Fibroblast of skin of left quadriceps (primary cell): ENCODE measurements at regions not wholly inside any gene's neighbourhood (a gene's known extent, or its start where the extent isn't known, plus 50 kb on each side); places are given as distances from the start of the nearest gene placed in this dataset.

Source experiments
- DNase-seq, 2 experiments: peaks; one replicate each; pipeline ENCODE4 v3.0.0-alpha.2; 2013; ENCODE audit warnings: low read depth in 2 of 2

DNA sequence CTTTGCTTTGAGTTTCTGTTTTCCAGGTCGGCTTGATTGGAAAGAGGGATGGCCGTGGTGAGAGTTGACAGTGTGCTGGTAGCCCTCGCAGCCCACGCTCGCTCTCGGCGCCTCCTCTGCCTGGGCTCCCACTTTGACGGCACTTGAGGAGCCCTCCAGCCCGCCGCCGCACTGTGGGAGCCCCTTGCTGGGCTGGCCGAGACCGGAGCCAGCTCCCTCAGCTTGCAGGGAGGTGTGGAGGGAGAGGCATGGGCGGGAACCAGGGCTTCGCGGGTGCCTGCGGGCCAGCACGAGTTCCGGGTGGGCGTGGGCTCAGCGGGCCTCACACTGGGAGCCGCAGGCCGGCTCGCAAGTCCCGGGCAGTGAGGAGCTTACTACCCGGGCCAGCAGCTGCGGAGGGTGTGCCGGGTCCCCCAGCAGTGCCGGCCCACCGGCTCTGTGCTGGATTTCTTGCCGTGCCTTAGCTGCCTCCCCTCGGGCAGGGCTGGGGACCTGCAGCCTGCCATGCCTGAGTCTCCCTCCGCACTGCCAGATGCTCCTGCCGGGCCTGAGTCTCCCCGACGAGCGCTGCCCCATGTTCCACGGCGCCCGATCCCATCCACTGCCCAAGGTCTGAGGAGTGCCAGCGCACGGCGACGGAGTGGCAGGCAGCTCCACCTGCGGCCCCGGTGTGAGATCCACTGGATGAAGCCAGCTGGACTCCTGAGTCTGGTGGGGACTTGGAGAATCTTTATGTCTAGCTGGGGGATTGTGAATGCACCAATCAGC, 166.4 kb upstream of the FAT1 start:
- no peak for DNase-seq

DNA sequence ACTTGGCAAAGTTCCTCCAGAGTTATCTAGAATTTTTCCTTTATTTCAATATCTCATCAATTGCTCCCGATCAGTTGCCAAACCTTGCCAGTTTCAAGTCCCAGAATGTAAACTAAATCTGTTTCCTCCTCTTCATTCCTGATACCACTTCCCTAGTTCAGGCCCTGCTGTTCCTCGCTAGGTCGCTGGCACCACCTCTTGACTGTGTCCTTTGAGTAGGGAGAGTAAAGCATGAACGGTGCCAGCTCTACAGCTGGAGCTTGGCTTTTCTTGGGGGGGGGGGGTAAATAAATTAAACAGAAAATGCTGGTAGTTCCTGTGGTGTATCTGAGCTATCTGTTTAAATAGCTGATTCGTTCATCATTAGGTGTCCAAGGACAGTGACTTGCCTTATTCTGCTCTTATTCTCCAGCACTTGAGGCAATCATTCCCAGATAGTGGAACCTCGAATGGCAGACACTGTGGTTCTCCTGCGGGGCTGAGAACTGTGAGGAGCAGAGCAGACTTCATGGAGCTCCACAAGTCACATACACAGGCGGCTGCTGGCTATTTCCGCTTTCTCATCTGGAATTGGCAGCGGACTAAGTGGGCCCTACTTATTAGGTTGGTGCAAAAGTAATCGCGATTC, 168.3 kb upstream of the FAT1 start:
- no peak for DNase-seq

DNA sequence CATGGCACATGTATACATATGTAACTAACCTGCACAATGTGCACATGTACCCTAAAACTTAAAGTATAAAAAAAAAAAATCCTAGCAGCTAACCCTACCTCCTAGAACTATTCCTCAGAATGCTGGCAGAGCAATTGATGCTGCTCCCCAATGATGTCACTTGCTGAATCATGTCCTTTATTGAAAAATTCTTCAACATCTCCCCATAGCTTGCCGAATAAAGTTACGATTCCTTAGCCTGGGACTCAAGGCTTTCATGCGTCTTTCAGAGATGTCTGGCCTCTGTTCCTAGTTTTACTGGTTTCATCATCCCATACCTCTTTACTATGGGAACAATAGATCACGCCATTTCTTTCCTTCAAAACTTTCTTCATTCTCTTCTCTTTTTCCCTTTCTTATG, 174.7 kb upstream of the FAT1 start:
- DNase-seq = no peak

DNA sequence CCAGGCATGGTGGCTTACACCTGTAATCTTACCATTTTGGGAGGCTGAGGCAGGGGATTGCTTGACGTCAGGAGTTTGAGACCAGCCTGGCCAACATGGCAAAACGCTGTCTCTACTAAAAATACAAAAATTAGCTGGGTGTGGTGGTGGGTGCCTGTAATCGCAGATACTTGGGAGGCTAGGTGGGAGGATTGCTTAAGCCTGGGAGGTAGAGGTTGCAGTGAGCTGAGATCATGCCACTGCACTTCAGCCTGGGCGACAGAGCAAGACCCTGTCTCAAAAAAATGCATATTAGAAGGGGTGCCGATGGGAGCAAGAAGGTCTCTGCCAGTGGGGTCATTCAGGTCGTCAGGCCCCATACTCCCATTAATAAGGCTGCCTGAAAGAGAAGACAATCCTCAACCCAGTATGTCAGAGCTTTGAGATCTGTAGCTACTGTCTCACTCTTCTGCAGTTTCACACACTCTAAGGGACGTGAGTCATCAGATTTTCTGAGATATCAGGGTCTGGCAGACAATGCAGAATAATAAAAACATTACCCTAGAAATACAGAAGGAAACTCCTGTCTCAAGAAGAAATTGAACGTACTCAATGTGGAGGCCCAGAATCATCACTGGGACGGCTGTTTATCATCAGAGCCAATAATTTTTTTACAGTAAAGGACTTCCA, 176.7 kb upstream of the FAT1 start:
- DNase-seq = peak; percentile 31 to 46

DNA sequence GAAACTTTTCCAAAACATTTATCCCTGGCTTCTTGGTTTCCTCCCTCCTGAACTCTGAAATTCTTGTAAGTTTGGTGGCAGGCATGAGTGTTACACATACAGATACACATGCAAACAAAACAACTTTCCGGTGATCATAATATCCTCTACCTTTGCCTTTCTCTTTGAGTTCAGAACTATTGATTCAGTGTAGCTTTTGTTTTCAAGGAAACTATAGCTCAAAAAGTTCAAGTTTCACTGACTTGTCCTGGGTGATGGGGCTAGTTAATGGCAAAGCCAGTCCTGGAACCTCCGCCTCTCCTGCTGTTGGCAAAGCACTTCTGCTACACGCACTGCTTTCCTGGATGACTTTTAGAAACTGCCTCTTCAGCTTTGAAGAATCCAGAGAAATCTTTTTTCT, 177.3 kb upstream of the FAT1 start:
- DNase-seq = no peak

DNA sequence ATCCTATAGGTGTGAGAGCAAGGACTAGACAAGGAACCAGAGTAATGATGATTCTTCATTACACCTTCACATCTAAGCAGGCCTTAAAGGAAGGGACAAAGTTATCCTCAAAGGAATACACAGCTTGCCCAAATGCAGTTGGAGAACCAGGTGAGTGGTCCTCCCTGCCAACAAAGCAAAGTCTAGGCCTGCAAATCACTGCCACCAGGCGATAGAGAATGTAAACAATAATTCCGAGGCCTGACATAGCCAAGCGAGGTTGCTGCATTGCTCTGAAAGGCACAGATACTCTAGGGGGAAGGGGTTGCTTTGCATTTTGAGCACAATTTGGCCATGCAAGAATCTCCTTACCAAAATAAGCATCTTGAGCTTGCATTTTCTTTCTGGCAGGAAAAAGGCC, 178.2 kb upstream of the FAT1 start:
- DNase-seq = no peak

DNA sequence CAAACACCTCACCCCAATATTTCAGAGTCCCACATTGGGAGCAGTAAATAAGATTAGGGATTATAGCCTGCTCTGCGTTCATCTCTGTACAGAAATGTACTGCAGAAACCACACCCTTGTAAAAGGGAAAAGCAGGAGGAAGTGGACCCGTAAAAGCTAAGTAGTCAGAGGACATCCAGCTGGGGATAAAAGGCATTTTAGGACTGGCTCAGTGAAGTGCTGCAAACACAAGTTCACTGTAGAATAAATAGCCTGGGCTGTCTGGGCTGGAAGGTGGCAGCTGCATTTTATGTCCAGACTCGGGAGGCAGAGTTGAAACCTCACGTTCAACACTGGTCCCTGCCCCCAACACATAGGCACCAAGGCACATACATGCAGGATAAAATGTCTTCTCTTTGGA, 178.7 kb upstream of the FAT1 start:
- DNase-seq = no peak

DNA sequence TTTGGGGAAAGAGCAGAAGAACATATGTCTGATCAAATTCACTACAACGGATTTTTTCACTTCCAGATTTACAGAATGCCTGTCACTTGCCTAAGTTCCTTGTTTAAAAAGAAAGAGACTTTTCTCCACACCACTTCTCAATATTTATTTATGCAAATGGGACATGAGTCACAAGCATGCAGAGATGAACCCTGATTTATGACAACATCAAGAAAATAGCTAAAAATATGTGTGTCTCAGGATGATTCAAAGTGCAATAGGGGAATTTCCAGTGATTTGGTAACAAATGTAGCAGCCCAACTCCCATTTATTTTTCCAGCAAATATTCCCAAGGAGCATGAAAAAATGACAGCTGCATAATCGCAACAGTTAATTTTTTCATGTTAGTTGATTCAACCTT, 180.4 kb upstream of the FAT1 start:
- DNase-seq = peak; percentile 78 to 80

DNA sequence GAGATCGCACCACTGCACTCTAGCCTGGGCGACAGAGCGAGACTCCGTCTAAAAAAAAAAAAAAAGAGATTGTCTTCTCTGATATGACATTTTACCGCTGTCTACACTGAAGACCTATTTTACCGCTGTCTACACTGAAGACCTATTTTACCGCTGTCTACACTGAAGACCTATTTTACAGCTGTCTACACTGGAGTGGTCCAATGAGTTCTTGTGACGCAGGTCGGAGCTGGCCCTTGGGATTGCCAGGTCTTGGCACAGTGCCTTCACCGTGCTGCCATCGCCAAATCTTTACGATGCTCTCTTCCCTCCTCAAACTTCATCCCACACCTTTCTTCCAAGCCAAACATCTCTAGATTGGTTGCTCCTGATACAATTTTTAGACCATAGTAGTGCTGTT, 183.1 kb upstream of the FAT1 start:
- no peak for DNase-seq

DNA sequence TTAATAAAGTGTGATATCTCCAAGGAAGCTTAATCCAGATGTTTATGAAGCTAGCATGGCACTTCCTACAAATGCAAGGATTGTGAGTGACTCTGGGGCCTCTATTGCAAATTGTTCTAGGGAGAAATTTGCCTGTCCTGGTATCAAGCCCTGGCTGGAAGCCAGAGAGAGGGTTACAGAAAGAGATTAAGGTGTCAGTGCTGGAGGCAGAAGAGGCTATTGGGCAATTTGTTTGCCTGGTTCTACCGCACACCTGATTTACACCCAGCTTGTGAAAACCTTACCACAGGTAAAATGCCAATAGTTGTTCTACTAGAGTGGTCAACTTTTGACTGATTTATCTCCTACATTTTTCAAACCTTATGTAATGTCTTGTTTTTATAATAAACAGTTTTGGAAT, 186.7 kb upstream of the FAT1 start:
- no peak for DNase-seq

DNA sequence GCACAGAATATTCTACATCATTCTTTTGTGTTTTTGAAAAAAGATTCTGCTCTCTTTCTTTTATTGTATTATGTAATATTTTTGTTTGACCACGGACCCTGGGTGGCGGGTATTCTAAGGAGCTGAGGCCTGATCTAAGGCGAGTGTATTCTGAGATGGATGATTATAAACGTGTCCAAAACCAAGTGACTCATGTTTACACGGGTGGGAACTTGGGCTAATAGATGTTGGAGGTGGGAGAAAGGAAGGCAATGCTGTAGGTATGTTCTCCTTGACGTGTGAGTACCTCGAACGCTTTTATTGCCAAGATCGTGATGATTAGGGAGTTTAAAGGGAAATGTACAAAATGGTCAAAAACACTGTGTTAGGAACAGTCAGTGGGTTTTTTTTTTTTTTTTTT, 188.9 kb upstream of the FAT1 start:
- DNase-seq = no peak

DNA sequence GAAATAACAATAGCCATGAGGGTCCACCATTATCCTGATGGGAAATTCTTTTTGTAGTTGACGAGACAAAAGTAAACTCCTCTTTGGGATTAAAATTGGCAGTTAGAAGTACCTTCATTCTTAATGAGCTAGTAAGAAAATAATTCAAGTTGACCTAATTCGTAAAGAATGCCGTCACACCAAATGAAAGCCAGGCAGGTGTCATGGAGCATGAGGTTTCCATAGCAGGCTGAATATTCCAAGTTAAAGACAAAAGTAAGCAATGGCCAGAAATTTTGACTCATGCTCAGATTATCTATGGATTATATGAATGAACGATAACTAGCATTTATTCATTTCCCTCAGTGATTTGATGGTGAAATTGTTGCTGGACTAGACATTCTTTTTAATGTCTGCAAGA, 192.2 kb upstream of the FAT1 start:
- no peak for DNase-seq

DNA sequence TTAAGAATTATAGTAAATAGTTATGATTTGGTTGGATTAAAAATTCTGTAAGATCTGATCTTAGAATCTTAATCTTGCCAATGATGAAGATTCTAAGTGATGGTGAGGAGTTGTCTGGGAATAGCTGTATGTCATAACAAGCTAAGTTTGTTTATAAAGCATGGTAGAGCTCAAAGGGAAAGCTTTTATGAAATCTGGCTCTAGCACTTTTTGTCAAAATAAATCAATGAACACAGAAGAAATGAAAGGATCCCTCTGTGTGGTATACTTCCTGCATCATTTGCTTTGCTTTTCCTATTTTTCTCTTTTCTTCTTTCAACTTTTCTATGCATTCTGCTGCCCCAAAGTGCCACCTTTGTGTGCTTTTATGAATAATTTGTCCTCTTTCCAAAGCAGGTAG, 193.5 kb upstream of the FAT1 start:
- no peak for DNase-seq

DNA sequence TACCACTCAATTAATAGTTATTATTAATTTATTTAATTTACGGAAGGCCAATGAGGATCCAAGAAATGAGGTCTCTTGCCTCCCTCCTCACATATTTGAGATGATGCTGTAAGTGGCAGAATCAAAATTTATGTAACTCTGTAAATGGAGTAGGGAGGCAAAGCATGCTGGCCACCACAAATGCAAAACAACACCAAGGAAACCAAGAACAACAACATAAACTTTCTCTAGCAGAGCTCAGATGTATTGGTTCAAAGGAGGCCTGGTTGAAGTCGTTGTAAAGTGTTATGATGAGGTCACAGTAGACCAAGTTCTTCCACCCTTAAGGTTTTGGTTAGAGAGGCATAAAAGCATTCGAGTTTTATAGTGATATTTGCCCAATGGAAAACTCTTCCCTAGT, 194.8 kb upstream of the FAT1 start:
- DNase-seq = no peak

DNA sequence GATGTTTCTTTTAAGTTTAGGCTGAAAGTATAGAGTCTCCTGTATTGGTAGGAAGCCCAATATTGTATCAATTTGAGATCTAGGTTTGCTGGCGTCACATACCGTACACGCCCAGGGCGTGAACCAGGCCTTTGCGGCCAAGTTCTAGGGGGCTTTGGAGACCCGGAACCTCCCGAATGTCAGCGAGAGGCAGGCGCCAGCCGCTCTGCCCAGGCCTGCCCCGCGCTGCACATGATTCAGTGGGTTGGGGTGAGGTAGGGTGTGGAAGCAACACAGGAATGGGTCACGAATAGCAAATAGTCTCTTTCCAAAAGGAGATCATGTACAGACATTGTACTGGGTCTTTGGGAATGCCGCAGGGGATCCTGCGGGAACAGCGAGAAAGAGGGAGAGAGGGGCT, 195.7 kb upstream of the FAT1 start:
- DNase-seq = no peak

DNA sequence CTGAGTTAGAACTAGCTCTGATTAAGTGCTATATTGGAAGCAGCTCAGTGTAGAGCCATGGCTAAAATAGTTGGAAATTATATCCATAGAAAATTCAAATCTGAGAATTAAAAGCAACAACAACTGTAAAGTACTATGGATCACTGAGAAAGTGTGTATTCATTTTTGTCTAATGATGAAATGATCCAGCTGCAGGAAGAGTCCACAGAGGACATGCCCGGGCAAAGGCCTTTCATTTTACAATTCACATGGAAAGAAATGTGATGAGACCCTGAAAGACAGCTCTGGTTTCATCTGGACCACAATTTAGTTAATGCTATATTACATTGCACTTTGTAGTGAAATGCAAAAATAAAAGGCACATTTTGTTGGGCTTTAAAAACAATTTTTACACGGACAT, 196.8 kb upstream of the FAT1 start:
- DNase-seq = peak in 1 of 2 experiments; percentile 24

DNA sequence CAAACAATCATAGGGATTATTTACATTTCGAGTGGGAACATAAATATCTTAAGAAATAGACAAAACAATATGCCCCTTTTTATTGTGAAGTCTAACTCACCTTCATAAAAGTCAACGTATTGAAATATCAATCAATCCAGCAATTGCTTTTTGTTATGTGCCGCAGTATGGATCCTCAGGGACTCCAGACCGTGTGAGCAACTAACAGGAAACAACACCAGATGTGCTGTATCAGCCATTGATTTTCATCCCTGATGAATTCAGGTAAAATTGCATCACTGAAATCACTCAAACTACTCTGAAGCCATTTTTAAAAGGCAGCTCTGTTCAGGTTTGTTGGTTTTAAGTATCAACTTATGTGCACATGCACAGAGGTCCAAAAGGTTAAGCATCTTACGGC, 197.3 kb upstream of the FAT1 start:
- DNase-seq = no peak

DNA sequence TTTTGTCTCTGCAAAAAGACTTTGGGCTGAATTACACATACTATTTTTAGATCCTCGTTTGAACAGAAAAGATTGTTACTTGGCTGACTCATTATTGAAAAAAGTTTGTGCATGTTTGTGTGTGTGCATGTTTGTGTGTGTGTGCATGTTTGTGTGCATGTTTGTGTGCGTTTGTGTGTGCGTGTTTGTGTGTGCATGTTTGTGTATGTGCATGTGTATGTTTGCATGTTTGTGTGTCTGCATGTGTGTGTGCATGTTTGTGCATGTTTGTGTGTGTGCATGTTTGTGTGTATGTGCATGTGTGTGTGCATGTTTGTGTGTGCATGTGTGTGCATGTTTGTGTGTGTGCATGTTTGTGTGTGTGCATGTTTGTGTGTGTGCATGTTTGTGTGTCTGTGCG, 201.1 kb upstream of the FAT1 start:
- DNase-seq = no peak

DNA sequence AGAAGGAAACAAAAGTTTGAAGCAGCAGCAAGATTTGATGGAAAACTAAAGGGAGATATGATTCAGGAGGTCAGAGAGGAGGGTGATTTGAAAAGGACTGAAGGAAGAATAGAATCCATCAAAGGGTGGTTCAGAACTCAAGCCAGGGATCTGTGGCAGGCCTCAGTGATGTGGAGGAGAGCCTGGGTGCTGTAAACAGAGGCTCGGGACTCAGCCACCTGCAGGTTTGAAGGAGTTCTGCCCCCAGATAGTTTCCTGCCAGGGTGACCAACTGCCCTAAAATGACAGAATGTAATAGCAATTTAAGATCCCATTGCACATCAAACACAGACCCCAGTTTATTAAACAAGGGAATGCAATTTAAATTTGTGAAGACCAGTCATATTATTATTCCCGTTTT, 204.0 kb upstream of the FAT1 start:
- DNase-seq = no peak

DNA sequence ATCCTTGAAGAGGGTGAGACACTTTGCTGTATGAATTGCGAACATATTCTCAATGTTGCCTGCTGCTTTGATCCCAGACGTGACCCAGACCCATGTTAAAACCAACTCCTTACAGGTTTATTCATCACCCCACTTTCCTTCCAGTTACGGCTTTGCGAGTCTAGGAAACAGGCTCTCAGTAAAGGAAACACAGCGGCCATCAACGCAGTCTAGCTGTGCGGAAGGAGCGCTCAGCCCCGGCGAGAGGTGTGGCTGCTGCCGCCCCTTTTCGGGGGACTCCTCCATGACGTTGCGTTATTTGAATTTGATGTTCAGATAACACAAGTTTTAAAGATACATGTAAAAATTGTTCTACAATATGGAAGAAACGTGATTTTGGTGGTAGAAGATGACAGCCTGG, 206.4 kb upstream of the FAT1 start:
- DNase-seq = no peak

DNA sequence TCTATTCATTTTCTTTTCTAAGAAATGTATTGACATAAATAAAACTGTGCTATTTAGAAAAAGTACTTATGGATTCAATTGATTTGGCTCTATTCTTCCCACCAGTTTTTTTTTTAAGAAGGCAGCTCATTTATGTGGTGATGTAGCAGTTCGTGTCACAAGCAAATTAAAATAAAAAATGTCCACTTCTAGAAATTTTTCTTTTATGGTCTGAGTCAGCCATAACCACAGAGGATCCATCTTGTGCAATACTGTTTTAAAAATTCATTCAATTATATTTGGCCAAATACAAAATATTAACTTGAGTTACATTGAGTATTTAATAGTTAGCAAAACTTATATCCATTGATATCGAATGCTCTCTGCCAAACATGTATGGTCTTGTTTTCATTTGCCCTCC, 207.9 kb upstream of the FAT1 start:
- peak; percentile 76 to 78 for DNase-seq

DNA sequence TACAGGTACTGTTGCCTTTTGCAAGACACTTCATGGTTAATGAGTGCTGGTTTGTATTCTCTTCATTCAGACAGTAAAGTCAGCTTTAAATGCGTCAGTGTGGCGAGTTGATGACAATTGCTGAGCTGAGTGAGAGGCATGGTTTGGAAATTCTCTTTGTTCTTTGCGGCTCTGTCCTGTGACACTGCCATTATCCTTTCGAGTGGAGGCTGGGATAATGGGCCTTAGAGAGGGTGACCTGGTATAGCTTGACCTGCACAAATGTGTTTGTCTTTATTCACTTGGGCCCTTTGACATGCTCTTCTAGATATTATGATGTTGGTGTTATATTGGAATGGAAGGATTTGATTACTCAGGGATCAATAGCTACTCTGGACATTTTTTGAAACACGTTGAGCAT, 208.5 kb upstream of the FAT1 start:
- DNase-seq = no peak

DNA sequence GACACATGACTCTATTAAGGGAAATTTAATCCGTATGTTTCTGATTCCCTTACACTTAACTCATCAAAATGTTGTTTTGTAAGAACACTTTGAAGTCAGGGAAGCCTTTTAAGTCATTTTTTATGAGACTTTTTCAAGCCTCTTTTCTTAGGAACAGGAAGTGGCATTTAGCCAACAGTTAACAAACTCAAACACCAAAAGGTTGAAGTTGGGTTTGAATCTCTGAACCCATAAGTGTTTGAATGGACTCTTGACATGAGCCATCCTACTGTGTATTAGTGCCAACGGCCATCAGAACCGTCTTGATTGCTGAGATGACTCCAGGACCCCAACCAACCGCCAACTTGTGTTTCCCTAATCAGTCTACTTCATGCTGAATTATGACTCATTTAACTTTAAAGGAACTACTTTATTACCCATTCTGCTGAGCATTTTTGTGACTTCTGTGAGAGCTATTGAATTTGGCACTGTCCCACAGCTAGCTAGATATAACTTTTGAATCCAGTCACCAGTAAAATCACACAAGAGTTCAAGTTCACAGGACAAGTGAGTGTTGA, 209.1 kb upstream of the FAT1 start:
- DNase-seq = peak; percentile 51 to 59
